T-helper 2 cell treated with Interferon-gamma antibody and Interleukin-4, amounts not matched to agents 5 μg/mL and 100 μg/mL, for 36 hours (primary cell): ENCODE measurements at regions not wholly inside any gene's neighbourhood (a gene's known extent, or its start where the extent isn't known, plus 50 kb on each side); places are given as distances from the start of the nearest gene placed in this dataset.

Source experiments
- DNase-seq: peaks from one replicate; pipeline ENCODE4 v3.0.0; 2021; ENCODE audit warnings: low spot score
- H3K27ac Mint-ChIP-seq: one replicate; pipeline ENCODE4 v1.8.0; 2021; ENCODE audit warnings: mild to moderate bottlenecking, mixed read lengths
- H3K27me3 Mint-ChIP-seq: one replicate; pipeline ENCODE4 v1.8.0; 2021; ENCODE audit warnings: low read depth, mixed read lengths
- H3K36me3 Mint-ChIP-seq: one replicate; pipeline ENCODE4 v1.8.0; 2021; ENCODE audit warnings: low read depth, mixed read lengths
- H3K4me1 Mint-ChIP-seq: one replicate; pipeline ENCODE4 v1.8.0; 2021; ENCODE audit warnings: low read depth, mixed read lengths
- H3K4me3 Mint-ChIP-seq: one replicate; pipeline ENCODE4 v1.8.0; 2022; ENCODE audit warnings: mild to moderate bottlenecking, moderate library complexity, mixed read lengths
- H3K9me3 Mint-ChIP-seq: one replicate; pipeline ENCODE4 v1.8.0; 2021; ENCODE audit warnings: mixed read lengths

DNA sequence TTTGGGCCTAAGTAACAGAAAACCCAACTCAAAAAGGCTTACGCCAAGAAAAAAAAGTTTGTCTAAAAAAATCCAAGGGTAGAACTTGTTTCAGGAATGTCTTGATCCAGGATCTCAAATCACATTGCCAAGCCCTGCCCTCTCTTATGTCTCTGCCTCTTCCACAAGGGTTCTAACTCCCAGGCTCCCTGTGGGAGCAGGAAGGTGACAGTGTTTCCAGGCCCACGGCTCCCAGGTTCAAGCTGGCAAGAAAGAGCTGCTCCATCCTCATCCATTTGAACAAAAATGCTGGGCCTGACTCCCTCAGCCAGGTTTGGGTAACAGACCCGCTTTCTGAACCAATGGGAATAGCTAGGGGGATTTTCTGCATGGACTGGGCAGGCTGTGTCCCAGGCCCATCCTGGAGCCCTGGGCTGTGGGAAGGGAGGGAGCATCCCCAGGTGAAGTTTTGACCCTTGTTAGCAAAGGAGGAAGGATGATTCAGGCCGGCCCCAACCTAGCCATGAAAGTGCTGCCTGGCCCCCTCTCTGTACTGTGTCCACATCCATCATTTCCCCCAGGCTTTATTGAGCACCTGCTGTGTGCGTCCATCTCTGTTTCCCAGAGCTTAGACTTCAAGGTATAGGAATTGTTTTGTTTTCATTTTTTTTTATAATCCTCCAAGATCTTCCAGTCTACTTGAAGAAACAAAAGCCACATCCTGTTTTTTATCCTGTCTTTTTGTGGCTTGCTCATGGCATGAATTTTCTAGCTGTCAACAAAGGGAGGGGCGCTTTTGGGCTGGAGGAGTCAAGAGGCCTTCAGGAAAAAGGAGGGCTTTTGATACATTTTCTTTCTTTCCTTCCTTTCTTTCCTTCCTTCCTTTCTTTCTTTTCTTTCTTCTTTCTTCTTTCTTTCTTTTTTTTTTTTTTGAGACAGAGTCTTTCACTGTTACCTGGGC is 159.8 kb downstream of the TFAP2C start:
- H3K4me3 Mint-ChIP-seq = no peak overlapping the region
- no peaks in the 10 kb centered on the region for H3K9me3 Mint-ChIP-seq
- no peak for DNase-seq
- H3K27me3 Mint-ChIP-seq = no peaks in the 10 kb centered on the region
- no peaks in the 10 kb centered on the region for H3K4me1 Mint-ChIP-seq
- no peak overlapping the region for H3K27ac Mint-ChIP-seq
- no peaks in the 10 kb centered on the region for H3K36me3 Mint-ChIP-seq

- Mint-ChIP-seq H3K36me3 (no peaks in the 10 kb centered on the region), H3K4me3 (no peak overlapping the region), H3K27ac (no peak overlapping the region), H3K4me1 (no peaks in the 10 kb centered on the region), H3K9me3 (peaks cover 7% of the 10 kb centered on the region), H3K27me3 (no peaks in the 10 kb centered on the region)
- no peak for DNase-seq
Observed at GRCh38 chr20:56793916-56794315, 164.8 kb downstream of the TFAP2C start.

- no peak for DNase-seq
- Mint-ChIP-seq H3K9me3 (peaks cover 9% of the 10 kb centered on the region), H3K27ac (no peak overlapping the region), H3K4me3 (no peak overlapping the region), H3K4me1 (no peaks in the 10 kb centered on the region), H3K36me3 (no peaks in the 10 kb centered on the region), H3K27me3 (no peaks in the 10 kb centered on the region)
Observed at GRCh38 chr20:56795492-56795891, 166.4 kb downstream of the TFAP2C start.

GRCh38 chr20:56796345-56796744 is 167.2 kb downstream of the TFAP2C start:
- no peak for DNase-seq
- Mint-ChIP-seq H3K9me3 (peaks cover 9% of the 10 kb centered on the region), H3K27ac (no peak overlapping the region), H3K4me3 (no peak overlapping the region), H3K36me3 (no peaks in the 10 kb centered on the region), H3K4me1 (no peaks in the 10 kb centered on the region), H3K27me3 (no peaks in the 10 kb centered on the region)

- no peak overlapping the region for H3K4me3 Mint-ChIP-seq
- peaks cover 9% of the 10 kb centered on the region for H3K9me3 Mint-ChIP-seq
- no peaks in the 10 kb centered on the region for H3K27me3 Mint-ChIP-seq
- H3K4me1 Mint-ChIP-seq = no peaks in the 10 kb centered on the region
- no peak for DNase-seq
- no peaks in the 10 kb centered on the region for H3K36me3 Mint-ChIP-seq
- no peak overlapping the region for H3K27ac Mint-ChIP-seq
Observed at GRCh38 chr20:56797023-56797422, 167.9 kb downstream of the TFAP2C start.

GRCh38 chr20:56798634-56799033 is 169.5 kb downstream of the TFAP2C start:
- Mint-ChIP-seq H3K36me3 (no peaks in the 10 kb centered on the region), H3K27me3 (no peaks in the 10 kb centered on the region), H3K9me3 (peaks cover 9% of the 10 kb centered on the region)

GRCh38 chr20:56799187-56799586 is 170.1 kb downstream of the TFAP2C start:
- Mint-ChIP-seq H3K9me3 (peaks cover 9% of the 10 kb centered on the region), H3K27ac (no peak overlapping the region), H3K36me3 (no peaks in the 10 kb centered on the region), H3K4me3 (no peak overlapping the region), H3K4me1 (no peaks in the 10 kb centered on the region), H3K27me3 (no peaks in the 10 kb centered on the region)
- no peak for DNase-seq

More at GRCh38 chr20:56798634-56799033, 169.5 kb downstream of the TFAP2C start:
- no peak for DNase-seq
- Mint-ChIP-seq H3K4me1 (no peaks in the 10 kb centered on the region), H3K27ac (no peak overlapping the region), H3K4me3 (no peak overlapping the region)

DNA sequence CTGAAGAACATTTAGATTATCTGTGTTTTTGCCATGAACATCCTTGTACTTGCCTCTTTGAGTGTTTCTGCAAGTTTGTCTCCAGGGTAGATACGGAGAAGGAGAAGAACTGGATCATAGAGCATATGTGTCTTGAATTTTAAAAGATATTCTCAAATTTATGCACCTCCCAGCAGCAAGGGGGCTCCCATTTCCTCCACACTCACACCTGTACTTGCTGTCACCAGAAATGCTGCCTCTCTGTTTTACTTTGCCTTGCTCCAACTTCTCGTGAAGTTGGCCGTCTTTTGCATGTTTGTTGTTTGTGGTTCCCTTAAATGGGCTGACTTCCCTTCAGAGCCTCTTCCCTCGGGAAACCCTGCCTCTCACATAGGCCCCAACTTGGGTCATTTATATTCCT is 171.0 kb downstream of the TFAP2C start:
- no peaks in the 10 kb centered on the region for H3K27me3 Mint-ChIP-seq
- no peaks in the 10 kb centered on the region for H3K4me1 Mint-ChIP-seq
- H3K36me3 Mint-ChIP-seq = no peaks in the 10 kb centered on the region
- H3K4me3 Mint-ChIP-seq = no peak overlapping the region
- no peak overlapping the region for H3K27ac Mint-ChIP-seq
- H3K9me3 Mint-ChIP-seq = peaks cover 9% of the 10 kb centered on the region
- no peak for DNase-seq

- no peak overlapping the region for H3K27ac Mint-ChIP-seq
- no peak for DNase-seq
- H3K4me1 Mint-ChIP-seq = no peaks in the 10 kb centered on the region
- H3K27me3 Mint-ChIP-seq = no peaks in the 10 kb centered on the region
- peaks cover 9% of the 10 kb centered on the region for H3K9me3 Mint-ChIP-seq
- no peaks in the 10 kb centered on the region for H3K36me3 Mint-ChIP-seq
- no peak overlapping the region for H3K4me3 Mint-ChIP-seq
Observed at GRCh38 chr20:56801971-56802755, 173.1 kb downstream of the TFAP2C start.

GRCh38 chr20:56802805-56803204 is 173.7 kb downstream of the TFAP2C start:
- no peak for DNase-seq
- Mint-ChIP-seq H3K36me3 (no peaks in the 10 kb centered on the region), H3K27me3 (no peaks in the 10 kb centered on the region), H3K9me3 (peaks cover 9% of the 10 kb centered on the region), H3K4me1 (no peaks in the 10 kb centered on the region), H3K27ac (no peak overlapping the region), H3K4me3 (no peak overlapping the region)

DNA sequence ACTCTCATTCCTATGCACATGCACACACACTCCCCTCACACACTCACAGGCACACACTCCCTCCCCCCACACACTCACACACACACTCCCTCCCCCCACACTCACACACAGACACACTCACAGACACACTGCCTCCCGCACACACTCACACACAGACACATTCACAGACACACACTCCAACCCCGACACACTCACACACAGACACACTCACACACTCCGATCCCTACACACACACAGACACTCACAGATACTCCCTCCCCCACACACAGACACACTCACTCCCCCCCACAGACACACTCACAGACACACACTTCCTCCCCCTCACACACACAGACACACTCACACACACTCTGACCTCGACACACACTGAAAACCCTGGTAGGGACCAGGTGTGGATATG is 176.2 kb downstream of the TFAP2C start:
- H3K9me3 Mint-ChIP-seq = no peaks in the 10 kb centered on the region
- H3K4me3 Mint-ChIP-seq = no peak overlapping the region
- H3K36me3 Mint-ChIP-seq = no peaks in the 10 kb centered on the region
- DNase-seq = no peak
- H3K27me3 Mint-ChIP-seq = no peaks in the 10 kb centered on the region
- H3K27ac Mint-ChIP-seq = no peak overlapping the region
- no peaks in the 10 kb centered on the region for H3K4me1 Mint-ChIP-seq

GRCh38 chr20:56805966-56806365 is 176.9 kb downstream of the TFAP2C start:
- Mint-ChIP-seq H3K4me1 (no peaks in the 10 kb centered on the region), H3K36me3 (no peaks in the 10 kb centered on the region), H3K27me3 (no peaks in the 10 kb centered on the region), H3K4me3 (no peak overlapping the region), H3K27ac (no peak overlapping the region), H3K9me3 (no peaks in the 10 kb centered on the region)
- DNase-seq = no peak

- H3K4me1 Mint-ChIP-seq = no peaks in the 10 kb centered on the region
- H3K27me3 Mint-ChIP-seq = no peaks in the 10 kb centered on the region
Observed at GRCh38 chr20:56806952-56807517, 177.9 kb downstream of the TFAP2C start.

GRCh38 chr20:56808117-56808725 is 179.1 kb downstream of the TFAP2C start:
- no peaks in the 10 kb centered on the region for H3K4me1 Mint-ChIP-seq
- H3K27ac Mint-ChIP-seq = no peak overlapping the region
- no peak for DNase-seq
- no peak overlapping the region for H3K4me3 Mint-ChIP-seq
- H3K27me3 Mint-ChIP-seq = no peaks in the 10 kb centered on the region
- no peaks in the 10 kb centered on the region for H3K9me3 Mint-ChIP-seq
- H3K36me3 Mint-ChIP-seq = no peaks in the 10 kb centered on the region

More at GRCh38 chr20:56806952-56807517, 177.9 kb downstream of the TFAP2C start:
- Mint-ChIP-seq H3K9me3 (no peaks in the 10 kb centered on the region), H3K36me3 (no peaks in the 10 kb centered on the region), H3K27ac (no peak overlapping the region), H3K4me3 (no peak overlapping the region)
- DNase-seq = no peak
